H1 (cell line): ENCODE measurements at regions not wholly inside any gene's neighbourhood (a gene's known extent, or its start where the extent isn't known, plus 50 kb on each side); places are given as distances from the start of the nearest gene placed in this dataset.

ENCODE experiments used
- ASH2L ChIP-seq: fragments of 200-600, 300-600 bp; sonication (generic); IDR thresholded peaks from one replicate; pipeline ENCODE4 v1.7.1; 2017; ENCODE audit warnings: low read length
- CTBP2 ChIP-seq: IDR thresholded peaks from 2 replicates; pipeline ENCODE4 v1.7.0; 2011; ENCODE audit warnings: borderline replicate concordance, mild to moderate bottlenecking, moderate library complexity, mixed read lengths, low read length; ENCODE audit not compliant: insufficient read depth, insufficient read length
- RFX5 ChIP-seq: IDR thresholded peaks from 2 replicates; pipeline ENCODE4 v1.6.1; 2011; ENCODE audit warnings: low read depth, low read length, improper control_type of control experiment, borderline replicate concordance
- RNF2 ChIP-seq: fragments of 200-900, 300-1000 bp; sonication (generic); IDR thresholded peaks from 2 replicates; pipeline ENCODE4 v1.7.1; 2016; ENCODE audit warnings: borderline replicate concordance, low read depth, mild to moderate bottlenecking, antibody characterized with exemption, low read length; ENCODE audit not compliant: poor library complexity, severe bottlenecking; ENCODE audit errors: missing control alignments
- SIN3A ChIP-seq, 2 experiments: IDR thresholded peaks in 1 of 2; conservative IDR thresholded peaks in 1 of 2; 2 replicates each; pipeline ENCODE4 v1.6.1; 2011 to 2012; ENCODE audit warnings: low read length in 2 of 2, improper control_type of control experiment in 1 of 2, low read depth in 1 of 2, mild to moderate bottlenecking in 1 of 2
- TF ChIP-seq, protein P1 (sequence below): fragments of 300-600 bp; sonication (generic); IDR thresholded peaks from 2 replicates; pipeline ENCODE4 v1.7.1; 2012; ENCODE audit warnings: low read length, moderate library complexity, mild to moderate bottlenecking, inconsistent platforms; ENCODE audit not compliant: insufficient replicate concordance
- TF ChIP-seq, protein P2 (sequence below): IDR thresholded peaks from 2 replicates; pipeline ENCODE4 v1.6.1; 2012; ENCODE audit warnings: inconsistent platforms

- TF ChIP-seq, protein P1, sequence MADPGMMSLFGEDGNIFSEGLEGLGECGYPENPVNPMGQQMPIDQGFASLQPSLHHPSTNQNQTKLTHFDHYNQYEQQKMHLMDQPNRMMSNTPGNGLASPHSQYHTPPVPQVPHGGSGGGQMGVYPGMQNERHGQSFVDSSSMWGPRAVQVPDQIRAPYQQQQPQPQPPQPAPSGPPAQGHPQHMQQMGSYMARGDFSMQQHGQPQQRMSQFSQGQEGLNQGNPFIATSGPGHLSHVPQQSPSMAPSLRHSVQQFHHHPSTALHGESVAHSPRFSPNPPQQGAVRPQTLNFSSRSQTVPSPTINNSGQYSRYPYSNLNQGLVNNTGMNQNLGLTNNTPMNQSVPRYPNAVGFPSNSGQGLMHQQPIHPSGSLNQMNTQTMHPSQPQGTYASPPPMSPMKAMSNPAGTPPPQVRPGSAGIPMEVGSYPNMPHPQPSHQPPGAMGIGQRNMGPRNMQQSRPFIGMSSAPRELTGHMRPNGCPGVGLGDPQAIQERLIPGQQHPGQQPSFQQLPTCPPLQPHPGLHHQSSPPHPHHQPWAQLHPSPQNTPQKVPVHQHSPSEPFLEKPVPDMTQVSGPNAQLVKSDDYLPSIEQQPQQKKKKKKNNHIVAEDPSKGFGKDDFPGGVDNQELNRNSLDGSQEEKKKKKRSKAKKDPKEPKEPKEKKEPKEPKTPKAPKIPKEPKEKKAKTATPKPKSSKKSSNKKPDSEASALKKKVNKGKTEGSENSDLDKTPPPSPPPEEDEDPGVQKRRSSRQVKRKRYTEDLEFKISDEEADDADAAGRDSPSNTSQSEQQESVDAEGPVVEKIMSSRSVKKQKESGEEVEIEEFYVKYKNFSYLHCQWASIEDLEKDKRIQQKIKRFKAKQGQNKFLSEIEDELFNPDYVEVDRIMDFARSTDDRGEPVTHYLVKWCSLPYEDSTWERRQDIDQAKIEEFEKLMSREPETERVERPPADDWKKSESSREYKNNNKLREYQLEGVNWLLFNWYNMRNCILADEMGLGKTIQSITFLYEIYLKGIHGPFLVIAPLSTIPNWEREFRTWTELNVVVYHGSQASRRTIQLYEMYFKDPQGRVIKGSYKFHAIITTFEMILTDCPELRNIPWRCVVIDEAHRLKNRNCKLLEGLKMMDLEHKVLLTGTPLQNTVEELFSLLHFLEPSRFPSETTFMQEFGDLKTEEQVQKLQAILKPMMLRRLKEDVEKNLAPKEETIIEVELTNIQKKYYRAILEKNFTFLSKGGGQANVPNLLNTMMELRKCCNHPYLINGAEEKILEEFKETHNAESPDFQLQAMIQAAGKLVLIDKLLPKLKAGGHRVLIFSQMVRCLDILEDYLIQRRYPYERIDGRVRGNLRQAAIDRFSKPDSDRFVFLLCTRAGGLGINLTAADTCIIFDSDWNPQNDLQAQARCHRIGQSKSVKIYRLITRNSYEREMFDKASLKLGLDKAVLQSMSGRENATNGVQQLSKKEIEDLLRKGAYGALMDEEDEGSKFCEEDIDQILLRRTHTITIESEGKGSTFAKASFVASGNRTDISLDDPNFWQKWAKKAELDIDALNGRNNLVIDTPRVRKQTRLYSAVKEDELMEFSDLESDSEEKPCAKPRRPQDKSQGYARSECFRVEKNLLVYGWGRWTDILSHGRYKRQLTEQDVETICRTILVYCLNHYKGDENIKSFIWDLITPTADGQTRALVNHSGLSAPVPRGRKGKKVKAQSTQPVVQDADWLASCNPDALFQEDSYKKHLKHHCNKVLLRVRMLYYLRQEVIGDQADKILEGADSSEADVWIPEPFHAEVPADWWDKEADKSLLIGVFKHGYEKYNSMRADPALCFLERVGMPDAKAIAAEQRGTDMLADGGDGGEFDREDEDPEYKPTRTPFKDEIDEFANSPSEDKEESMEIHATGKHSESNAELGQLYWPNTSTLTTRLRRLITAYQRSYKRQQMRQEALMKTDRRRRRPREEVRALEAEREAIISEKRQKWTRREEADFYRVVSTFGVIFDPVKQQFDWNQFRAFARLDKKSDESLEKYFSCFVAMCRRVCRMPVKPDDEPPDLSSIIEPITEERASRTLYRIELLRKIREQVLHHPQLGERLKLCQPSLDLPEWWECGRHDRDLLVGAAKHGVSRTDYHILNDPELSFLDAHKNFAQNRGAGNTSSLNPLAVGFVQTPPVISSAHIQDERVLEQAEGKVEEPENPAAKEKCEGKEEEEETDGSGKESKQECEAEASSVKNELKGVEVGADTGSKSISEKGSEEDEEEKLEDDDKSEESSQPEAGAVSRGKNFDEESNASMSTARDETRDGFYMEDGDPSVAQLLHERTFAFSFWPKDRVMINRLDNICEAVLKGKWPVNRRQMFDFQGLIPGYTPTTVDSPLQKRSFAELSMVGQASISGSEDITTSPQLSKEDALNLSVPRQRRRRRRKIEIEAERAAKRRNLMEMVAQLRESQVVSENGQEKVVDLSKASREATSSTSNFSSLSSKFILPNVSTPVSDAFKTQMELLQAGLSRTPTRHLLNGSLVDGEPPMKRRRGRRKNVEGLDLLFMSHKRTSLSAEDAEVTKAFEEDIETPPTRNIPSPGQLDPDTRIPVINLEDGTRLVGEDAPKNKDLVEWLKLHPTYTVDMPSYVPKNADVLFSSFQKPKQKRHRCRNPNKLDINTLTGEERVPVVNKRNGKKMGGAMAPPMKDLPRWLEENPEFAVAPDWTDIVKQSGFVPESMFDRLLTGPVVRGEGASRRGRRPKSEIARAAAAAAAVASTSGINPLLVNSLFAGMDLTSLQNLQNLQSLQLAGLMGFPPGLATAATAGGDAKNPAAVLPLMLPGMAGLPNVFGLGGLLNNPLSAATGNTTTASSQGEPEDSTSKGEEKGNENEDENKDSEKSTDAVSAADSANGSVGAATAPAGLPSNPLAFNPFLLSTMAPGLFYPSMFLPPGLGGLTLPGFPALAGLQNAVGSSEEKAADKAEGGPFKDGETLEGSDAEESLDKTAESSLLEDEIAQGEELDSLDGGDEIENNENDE: no peak
- TF ChIP-seq, protein P2, sequence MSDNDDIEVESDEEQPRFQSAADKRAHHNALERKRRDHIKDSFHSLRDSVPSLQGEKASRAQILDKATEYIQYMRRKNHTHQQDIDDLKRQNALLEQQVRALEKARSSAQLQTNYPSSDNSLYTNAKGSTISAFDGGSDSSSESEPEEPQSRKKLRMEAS: no peak
- TF ChIP-seq RNF2: no peak
- no peak for TF ChIP-seq CTBP2
- no peak for TF ChIP-seq ASH2L
- TF ChIP-seq SIN3A (conservative IDR thresholded peaks at IDR 0.05 in 1 of 2, IDR thresholded peaks at IDR 0.05 in 1 of 2; ENCODE audit: low read depth in 1 of 2, low read length in 2 of 2): no peak
- no peak for TF ChIP-seq RFX5
Measured at GRCh38 chr10:57420881-57421280, 846.8 kb downstream of the IPMK start (continued).
